EL (cell line): ENCODE measurements at regions not wholly inside any gene's neighbourhood (a gene's known extent, or its start where the extent isn't known, plus 50 kb on each side); places are given as distances from the start of the nearest gene placed in this dataset.
"Not testable (repeated sequence)": the region's sequence is repeated elsewhere in the genome, so short reads cannot be mapped to it uniquely, and the experiment has no call there.

Experiments
- DNase-seq: peaks from one replicate; pipeline ENCODE4 v3.0.0-alpha.2; 2016

GRCh38 chr5:157994906-157995519 is 136.1 kb upstream of the CLINT1 start:
- peak; percentile 68 for DNase-seq

GRCh38 chr5:157993986-157994691 is 135.2 kb upstream of the CLINT1 start:
- DNase-seq, result no peak

GRCh38 chr5:157993201-157993600 is 134.3 kb upstream of the CLINT1 start:
- DNase-seq, result no peak

GRCh38 chr5:157990583-157991181 is 131.7 kb upstream of the CLINT1 start:
- DNase-seq, result no peak

GRCh38 chr5:157989296-157989695 is 130.4 kb upstream of the CLINT1 start:
- DNase-seq, result peak; percentile 22

- no peak for DNase-seq
Measured at GRCh38 chr5:157987259-157987658, 128.3 kb upstream of the CLINT1 start.

- DNase-seq, result no peak
Measured at GRCh38 chr5:157986431-157986990, 127.6 kb upstream of the CLINT1 start.

- DNase-seq, result no peak
Measured at GRCh38 chr5:157984611-157985010, 125.7 kb upstream of the CLINT1 start.

- DNase-seq, result no peak
Measured at GRCh38 chr5:157983906-157984551, 125.1 kb upstream of the CLINT1 start.

- no peak for DNase-seq
Measured at GRCh38 chr5:157978061-157978460, 119.1 kb upstream of the CLINT1 start.

- no peak for DNase-seq
Measured at GRCh38 chr5:157976429-157976828, 117.5 kb upstream of the CLINT1 start.

GRCh38 chr5:157972579-157972978 is 113.6 kb upstream of the CLINT1 start:
- no peak for DNase-seq

- no peak for DNase-seq
Measured at GRCh38 chr5:157971571-157972216, 112.7 kb upstream of the CLINT1 start.

- DNase-seq, result not testable (repeated sequence)
Measured at GRCh38 chr5:157968570-157968969, 109.6 kb upstream of the CLINT1 start.

GRCh38 chr5:157965989-157966388 is 107.0 kb upstream of the CLINT1 start:
- DNase-seq, result no peak

GRCh38 chr5:157965040-157965678 is 106.2 kb upstream of the CLINT1 start:
- no peak for DNase-seq

- no peak for DNase-seq
Measured at GRCh38 chr5:157963761-157964160, 104.8 kb upstream of the CLINT1 start.

GRCh38 chr5:157963244-157963643 is 104.3 kb upstream of the CLINT1 start:
- no peak for DNase-seq

- not testable (repeated sequence) for DNase-seq
Measured at GRCh38 chr5:157962686-157963085, 103.7 kb upstream of the CLINT1 start.

GRCh38 chr5:157961896-157962590 is 103.1 kb upstream of the CLINT1 start:
- no peak for DNase-seq

GRCh38 chr5:157961176-157961575 is 102.2 kb upstream of the CLINT1 start:
- DNase-seq, result no peak

- no peak for DNase-seq
Measured at GRCh38 chr5:157959370-157959769, 100.4 kb upstream of the CLINT1 start.
